GM04504 (cell line): ENCODE measurements at regions not wholly inside any gene's neighbourhood (a gene's known extent, or its start where the extent isn't known, plus 50 kb on each side); places are given as distances from the start of the nearest gene placed in this dataset.

ENCODE experiments used
- DNase-seq: peaks from one replicate; pipeline ENCODE4 v3.0.0-alpha.2; 2012; ENCODE audit warnings: low read depth

DNA sequence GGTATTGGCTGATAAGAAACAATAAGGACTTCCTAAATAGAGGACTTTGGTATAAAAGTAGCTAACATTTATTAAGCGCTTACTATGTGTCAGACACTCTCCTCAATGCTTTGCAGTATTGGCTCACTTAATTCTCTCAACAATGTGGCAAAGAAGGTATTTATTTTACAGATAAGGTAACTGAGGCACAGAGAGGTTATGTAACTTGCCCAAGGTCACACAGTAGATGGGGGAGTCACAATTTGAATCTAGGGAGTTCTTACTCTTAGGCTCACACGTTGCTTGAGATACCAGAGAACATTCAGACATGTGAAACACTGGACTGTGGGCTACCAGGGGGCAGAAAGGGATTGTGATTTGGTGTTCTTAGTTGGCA, 60.8 kb upstream of the GPR158 start:
- no peak for DNase-seq

GRCh38 chr10:25117757-25118156, 57.0 kb upstream of the GPR158 start:
- DNase-seq, result no peak

DNA sequence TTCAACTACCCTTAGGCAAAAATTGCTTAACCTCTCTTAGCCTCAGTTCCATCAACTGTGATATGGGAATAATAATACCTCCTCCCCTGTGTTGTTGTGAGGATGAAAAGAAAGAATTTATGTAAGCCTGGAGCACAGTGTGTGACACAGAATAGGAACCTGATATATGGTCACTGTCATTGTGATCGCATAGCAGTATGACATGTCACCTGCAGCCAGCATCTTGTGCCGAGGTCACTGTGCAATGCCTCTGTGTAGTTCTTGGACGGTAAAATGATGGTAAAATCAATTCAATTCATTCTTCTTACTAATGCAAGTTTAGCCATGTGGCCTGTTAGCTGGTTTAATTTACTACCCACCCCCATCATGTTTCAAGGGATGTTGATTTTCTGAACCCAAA, 54.6 kb upstream of the GPR158 start:
- DNase-seq, result no peak
